ENCODE measurements at regions not wholly inside any gene's neighbourhood (a gene's known extent, or its start where the extent isn't known, plus 50 kb on each side); places are given as distances from the start of the nearest gene placed in this dataset.

DNA sequence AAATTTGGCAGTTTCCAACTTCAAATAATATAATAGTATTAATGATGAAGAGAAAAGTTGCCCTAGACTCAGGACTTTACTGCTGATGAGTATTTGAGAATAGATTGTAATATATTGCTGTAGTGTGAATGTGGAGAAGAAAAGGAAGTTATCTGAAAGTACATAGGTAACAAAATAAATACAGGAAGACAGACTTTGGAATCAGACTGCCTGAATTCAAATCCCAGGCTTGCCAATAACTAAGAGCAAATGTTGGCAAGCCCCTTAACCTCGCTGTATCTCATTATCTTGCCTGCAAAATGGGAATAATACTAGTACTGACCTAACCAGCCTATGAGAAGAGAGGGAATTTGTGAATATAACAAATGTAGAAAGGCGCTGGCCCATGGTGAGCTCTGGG, 765.2 kb upstream of the ID2 start:
- TF ChIP-seq, protein P1, sequence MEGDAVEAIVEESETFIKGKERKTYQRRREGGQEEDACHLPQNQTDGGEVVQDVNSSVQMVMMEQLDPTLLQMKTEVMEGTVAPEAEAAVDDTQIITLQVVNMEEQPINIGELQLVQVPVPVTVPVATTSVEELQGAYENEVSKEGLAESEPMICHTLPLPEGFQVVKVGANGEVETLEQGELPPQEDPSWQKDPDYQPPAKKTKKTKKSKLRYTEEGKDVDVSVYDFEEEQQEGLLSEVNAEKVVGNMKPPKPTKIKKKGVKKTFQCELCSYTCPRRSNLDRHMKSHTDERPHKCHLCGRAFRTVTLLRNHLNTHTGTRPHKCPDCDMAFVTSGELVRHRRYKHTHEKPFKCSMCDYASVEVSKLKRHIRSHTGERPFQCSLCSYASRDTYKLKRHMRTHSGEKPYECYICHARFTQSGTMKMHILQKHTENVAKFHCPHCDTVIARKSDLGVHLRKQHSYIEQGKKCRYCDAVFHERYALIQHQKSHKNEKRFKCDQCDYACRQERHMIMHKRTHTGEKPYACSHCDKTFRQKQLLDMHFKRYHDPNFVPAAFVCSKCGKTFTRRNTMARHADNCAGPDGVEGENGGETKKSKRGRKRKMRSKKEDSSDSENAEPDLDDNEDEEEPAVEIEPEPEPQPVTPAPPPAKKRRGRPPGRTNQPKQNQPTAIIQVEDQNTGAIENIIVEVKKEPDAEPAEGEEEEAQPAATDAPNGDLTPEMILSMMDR (IDR thresholded peaks at IDR 0.05; ENCODE audit: low read depth, low read length, missing input control), result no peak
- TF ChIP-seq FOXA1 (IDR thresholded peaks at IDR 0.05) (no peak), ATF3 (IDR thresholded peaks at IDR 0.05) (no peak), RXRA (IDR thresholded peaks at IDR 0.05) (no peak), YY1 (IDR thresholded peaks at IDR 0.05) (no peak), ZBTB33 (IDR thresholded peaks at IDR 0.05) (no peak), NR2F2 (IDR thresholded peaks at IDR 0.05) (no peak), GABPA (IDR thresholded peaks at IDR 0.05 in 1 of 2, conservative IDR thresholded peaks at IDR 0.05 in 1 of 2) (no peak), JUND (IDR thresholded peaks at IDR 0.05) (no peak), EGR1 (IDR thresholded peaks at IDR 0.05; ENCODE audit: low read depth in 2 of 2) (no peak)
- TF ChIP-seq, protein P2, sequence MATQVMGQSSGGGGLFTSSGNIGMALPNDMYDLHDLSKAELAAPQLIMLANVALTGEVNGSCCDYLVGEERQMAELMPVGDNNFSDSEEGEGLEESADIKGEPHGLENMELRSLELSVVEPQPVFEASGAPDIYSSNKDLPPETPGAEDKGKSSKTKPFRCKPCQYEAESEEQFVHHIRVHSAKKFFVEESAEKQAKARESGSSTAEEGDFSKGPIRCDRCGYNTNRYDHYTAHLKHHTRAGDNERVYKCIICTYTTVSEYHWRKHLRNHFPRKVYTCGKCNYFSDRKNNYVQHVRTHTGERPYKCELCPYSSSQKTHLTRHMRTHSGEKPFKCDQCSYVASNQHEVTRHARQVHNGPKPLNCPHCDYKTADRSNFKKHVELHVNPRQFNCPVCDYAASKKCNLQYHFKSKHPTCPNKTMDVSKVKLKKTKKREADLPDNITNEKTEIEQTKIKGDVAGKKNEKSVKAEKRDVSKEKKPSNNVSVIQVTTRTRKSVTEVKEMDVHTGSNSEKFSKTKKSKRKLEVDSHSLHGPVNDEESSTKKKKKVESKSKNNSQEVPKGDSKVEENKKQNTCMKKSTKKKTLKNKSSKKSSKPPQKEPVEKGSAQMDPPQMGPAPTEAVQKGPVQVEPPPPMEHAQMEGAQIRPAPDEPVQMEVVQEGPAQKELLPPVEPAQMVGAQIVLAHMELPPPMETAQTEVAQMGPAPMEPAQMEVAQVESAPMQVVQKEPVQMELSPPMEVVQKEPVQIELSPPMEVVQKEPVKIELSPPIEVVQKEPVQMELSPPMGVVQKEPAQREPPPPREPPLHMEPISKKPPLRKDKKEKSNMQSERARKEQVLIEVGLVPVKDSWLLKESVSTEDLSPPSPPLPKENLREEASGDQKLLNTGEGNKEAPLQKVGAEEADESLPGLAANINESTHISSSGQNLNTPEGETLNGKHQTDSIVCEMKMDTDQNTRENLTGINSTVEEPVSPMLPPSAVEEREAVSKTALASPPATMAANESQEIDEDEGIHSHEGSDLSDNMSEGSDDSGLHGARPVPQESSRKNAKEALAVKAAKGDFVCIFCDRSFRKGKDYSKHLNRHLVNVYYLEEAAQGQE (IDR thresholded peaks at IDR 0.05), result no peak
